Activated T-cell treated with anti-CD3 and anti-CD28 coated beads, Interleukin-2, amount 50 U/mL, for 72 hours (primary cell): ENCODE measurements at regions not wholly inside any gene's neighbourhood (a gene's known extent, or its start where the extent isn't known, plus 50 kb on each side); places are given as distances from the start of the nearest gene placed in this dataset.

ENCODE experiments used
- ATAC-seq, 2 donors: fragments of 150-1000 bp; cut with Tn5 transposase; replicated peaks in 1 of 2; 2 replicates each; pipeline ENCODE4 v1.10.0; 2021; ENCODE audit warnings: moderate library complexity in 2 of 2, mild to moderate bottlenecking in 1 of 2
- DNase-seq, 2 donors: peaks; one replicate each; pipeline ENCODE4 v3.0.0; 2021 to 2022; ENCODE audit warnings: mixed read lengths in 1 of 2
- H3K27ac Mint-ChIP-seq: one replicate; pipeline ENCODE4 v1.8.0; 2022; ENCODE audit warnings: mild to moderate bottlenecking, moderate library complexity, mixed read lengths
- H3K27me3 Mint-ChIP-seq: one replicate; pipeline ENCODE4 v1.8.0; 2022; ENCODE audit warnings: low read depth, mixed read lengths
- H3K36me3 Mint-ChIP-seq, 2 donors: one replicate each; pipeline ENCODE4 v1.8.0; 2022; ENCODE audit warnings: mixed read lengths in 2 of 2, mild to moderate bottlenecking in 1 of 2; ENCODE audit not compliant: insufficient read depth in 2 of 2
- H3K4me1 Mint-ChIP-seq: one replicate; pipeline ENCODE4 v1.8.0; 2022; ENCODE audit warnings: low read depth, mixed read lengths
- H3K4me3 Mint-ChIP-seq, 2 donors: one replicate each; pipeline ENCODE4 v1.8.0; 2022; ENCODE audit warnings: mild to moderate bottlenecking in 2 of 2, mixed read lengths in 2 of 2, moderate library complexity in 2 of 2
- H3K9me3 Mint-ChIP-seq, 2 donors: one replicate each; pipeline ENCODE4 v1.8.0; 2022; ENCODE audit warnings: mixed read lengths in 2 of 2

GRCh38 chr13:109682534-109683244, 103.7 kb downstream of the IRS2 start:
- Mint-ChIP-seq H3K36me3 (no peaks in the 10 kb centered on the region), H3K27me3 (peaks cover 20% of the 10 kb centered on the region), H3K4me3 (no peak overlapping the region), H3K9me3 (no peaks in the 10 kb centered on the region), H3K4me1 (no peaks in the 10 kb centered on the region), H3K27ac (no peak overlapping the region)
- no peak for ATAC-seq
- no peak for DNase-seq

DNA sequence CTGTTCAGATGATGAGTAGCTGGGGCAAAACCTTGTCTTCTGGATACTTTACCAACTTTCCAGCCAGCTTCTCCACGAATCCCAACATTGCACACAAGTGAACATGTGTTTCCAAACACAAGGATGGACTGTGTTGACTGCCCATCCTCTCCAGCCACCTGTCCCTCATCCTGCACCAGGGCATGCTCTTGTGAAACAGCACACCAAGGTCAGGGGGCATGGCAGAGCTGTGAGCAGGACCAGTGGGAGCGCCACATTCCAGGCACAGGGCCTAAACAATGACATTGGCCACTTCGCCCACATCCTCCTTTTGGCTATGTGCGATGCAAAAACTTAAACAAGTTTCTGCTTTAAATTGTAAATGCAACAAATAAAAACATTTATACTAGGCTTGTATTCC, 105.5 kb downstream of the IRS2 start:
- ATAC-seq (no peak), DNase-seq (no peak)
- Mint-ChIP-seq H3K36me3 (no peaks in the 10 kb centered on the region), H3K27me3 (peaks cover 21% of the 10 kb centered on the region), H3K4me1 (no peaks in the 10 kb centered on the region), H3K9me3 (no peaks in the 10 kb centered on the region), H3K4me3 (no peak overlapping the region), H3K27ac (no peak overlapping the region)

DNA sequence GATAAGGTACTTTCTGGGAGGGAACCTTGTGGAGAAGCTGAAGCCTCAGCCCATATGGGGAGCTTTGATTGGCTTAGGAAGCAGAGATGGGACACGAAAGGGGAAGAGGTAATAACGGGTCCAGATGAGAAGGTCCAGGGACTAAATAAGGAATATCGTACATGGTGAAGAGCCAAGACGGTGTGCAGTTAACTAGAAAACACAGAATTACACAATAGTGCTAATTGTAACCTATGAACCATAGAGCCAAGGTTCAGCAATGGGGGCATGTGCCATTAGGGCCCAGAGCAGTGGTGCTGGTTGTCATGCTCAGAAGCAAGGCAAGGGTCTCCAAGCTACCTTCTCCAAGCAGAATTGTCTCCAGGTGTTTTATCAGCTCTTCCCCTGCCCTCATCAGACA, 106.1 kb downstream of the IRS2 start:
- Mint-ChIP-seq H3K27me3 (peaks cover 27% of the 10 kb centered on the region), H3K36me3 (no peaks in the 10 kb centered on the region), H3K4me3 (no peak overlapping the region), H3K27ac (no peak overlapping the region), H3K9me3 (no peaks in the 10 kb centered on the region), H3K4me1 (no peaks in the 10 kb centered on the region)
- ATAC-seq (no peak), DNase-seq (no peak)

- no peak overlapping the region for H3K4me3 Mint-ChIP-seq
- H3K27me3 Mint-ChIP-seq = peaks cover 28% of the 10 kb centered on the region
- H3K4me1 Mint-ChIP-seq = no peaks in the 10 kb centered on the region
- H3K36me3 Mint-ChIP-seq = no peaks in the 10 kb centered on the region
- H3K9me3 Mint-ChIP-seq = peaks cover 0 to 6% of the 10 kb centered on the region in 2 donors
- no peak overlapping the region for H3K27ac Mint-ChIP-seq
- no peak for DNase-seq
- ATAC-seq = no peak
These were observed 107.9 kb downstream of the IRS2 start for GRCh38 chr13:109678459-109678858.

- Mint-ChIP-seq H3K36me3 (no peaks in the 10 kb centered on the region), H3K9me3 (peaks cover 0 to 6% of the 10 kb centered on the region in 2 donors), H3K27ac (no peak overlapping the region), H3K27me3 (peaks cover 17% of the 10 kb centered on the region), H3K4me1 (no peaks in the 10 kb centered on the region), H3K4me3 (no peak overlapping the region)
- no peak for DNase-seq
- ATAC-seq = no peak
These were observed 109.2 kb downstream of the IRS2 start for GRCh38 chr13:109677206-109677605.

DNA sequence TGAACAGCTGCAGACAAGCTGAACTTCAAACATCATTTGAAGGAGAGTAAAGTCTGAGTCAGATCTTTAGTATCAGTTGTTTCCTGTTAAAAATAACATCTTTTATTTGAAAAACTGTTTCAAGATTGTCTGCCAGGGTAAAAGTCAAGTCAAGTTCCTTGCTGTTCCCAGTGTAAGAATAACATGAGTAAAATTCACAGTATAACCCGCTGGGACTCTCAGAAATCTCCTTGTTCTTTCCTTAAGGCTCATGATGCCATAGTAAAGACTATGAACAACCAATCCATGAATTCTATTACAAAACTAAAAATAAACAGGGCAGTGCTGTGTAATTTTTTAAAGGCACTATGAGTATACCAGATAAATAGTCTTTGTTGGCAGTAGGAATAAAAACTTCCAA, 112.9 kb downstream of the IRS2 start:
- Mint-ChIP-seq H3K4me3 (no peak overlapping the region), H3K4me1 (no peaks in the 10 kb centered on the region), H3K27ac (no peak overlapping the region), H3K9me3 (peaks cover 0 to 6% of the 10 kb centered on the region in 2 donors), H3K27me3 (peaks cover 17% of the 10 kb centered on the region), H3K36me3 (no peaks in the 10 kb centered on the region)
- ATAC-seq (no peak), DNase-seq (no peak)

- Mint-ChIP-seq H3K9me3 (peaks cover 0 to 6% of the 10 kb centered on the region in 2 donors), H3K4me1 (no peaks in the 10 kb centered on the region), H3K36me3 (no peaks in the 10 kb centered on the region), H3K27ac (no peak overlapping the region), H3K27me3 (peaks cover 12% of the 10 kb centered on the region), H3K4me3 (no peak overlapping the region)
- DNase-seq = no peak
- no peak for ATAC-seq
These were observed 113.8 kb downstream of the IRS2 start for GRCh38 chr13:109672545-109672944.

DNA sequence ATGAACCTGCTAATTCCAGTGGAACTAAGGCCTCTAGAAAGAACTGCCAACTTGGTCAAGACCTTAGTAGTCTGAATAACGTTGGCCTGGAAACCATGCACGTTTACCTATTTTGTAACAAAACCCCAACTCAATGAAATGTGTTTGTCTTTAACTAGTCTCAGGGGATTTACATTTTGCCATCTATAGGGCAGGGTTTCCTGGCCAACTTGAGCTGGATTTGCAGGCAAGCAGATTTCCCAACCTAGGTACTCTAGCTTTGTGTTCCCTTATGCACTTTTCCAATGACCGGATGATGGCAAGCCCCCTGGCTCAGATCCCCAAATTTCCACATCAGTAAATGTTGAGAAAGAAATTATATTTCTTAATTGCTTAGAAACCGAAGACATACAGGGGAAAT, 114.5 kb downstream of the IRS2 start:
- no peaks in the 10 kb centered on the region for H3K36me3 Mint-ChIP-seq
- H3K9me3 Mint-ChIP-seq = peaks cover 0 to 6% of the 10 kb centered on the region in 2 donors
- peaks cover 12% of the 10 kb centered on the region for H3K27me3 Mint-ChIP-seq
- no peak overlapping the region for H3K4me3 Mint-ChIP-seq
- no peaks in the 10 kb centered on the region for H3K4me1 Mint-ChIP-seq
- ATAC-seq (no peak), DNase-seq (no peak)
- no peak overlapping the region for H3K27ac Mint-ChIP-seq

GRCh38 chr13:109670776-109671175, 115.6 kb downstream of the IRS2 start:
- H3K27me3 Mint-ChIP-seq = peaks cover 10% of the 10 kb centered on the region
- peaks cover 0 to 6% of the 10 kb centered on the region in 2 donors for H3K9me3 Mint-ChIP-seq
- H3K4me1 Mint-ChIP-seq = no peaks in the 10 kb centered on the region
- no peak for ATAC-seq
- H3K36me3 Mint-ChIP-seq = no peaks in the 10 kb centered on the region
- no peak overlapping the region for H3K4me3 Mint-ChIP-seq
- DNase-seq = no peak
- H3K27ac Mint-ChIP-seq = no peak overlapping the region

DNA sequence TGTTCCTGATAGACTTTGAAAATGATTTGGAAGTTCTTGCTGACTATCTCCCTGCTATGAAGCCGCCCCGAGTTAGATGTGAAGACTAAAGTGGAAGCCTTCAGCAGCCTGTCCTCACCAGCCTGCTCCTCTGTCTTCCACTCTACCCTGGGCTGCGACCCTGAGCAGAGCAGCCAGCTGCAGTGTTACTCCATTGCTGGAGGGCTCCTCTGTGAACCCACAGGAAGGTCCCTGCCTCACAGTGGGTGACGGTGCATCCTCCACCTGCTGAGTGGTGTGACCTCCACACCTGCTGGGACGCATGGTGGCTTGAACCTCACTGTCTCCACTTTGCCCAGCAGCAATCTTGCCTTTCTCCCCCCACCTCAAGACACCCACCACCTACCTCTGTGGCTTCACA, 116.4 kb downstream of the IRS2 start:
- ATAC-seq (no peak), DNase-seq (no peak)
- Mint-ChIP-seq H3K4me1 (no peaks in the 10 kb centered on the region), H3K36me3 (no peaks in the 10 kb centered on the region), H3K9me3 (peaks cover 0 to 3% of the 10 kb centered on the region in 2 donors), H3K27me3 (peaks cover 2% of the 10 kb centered on the region), H3K4me3 (no peak overlapping the region), H3K27ac (no peak overlapping the region)

DNA sequence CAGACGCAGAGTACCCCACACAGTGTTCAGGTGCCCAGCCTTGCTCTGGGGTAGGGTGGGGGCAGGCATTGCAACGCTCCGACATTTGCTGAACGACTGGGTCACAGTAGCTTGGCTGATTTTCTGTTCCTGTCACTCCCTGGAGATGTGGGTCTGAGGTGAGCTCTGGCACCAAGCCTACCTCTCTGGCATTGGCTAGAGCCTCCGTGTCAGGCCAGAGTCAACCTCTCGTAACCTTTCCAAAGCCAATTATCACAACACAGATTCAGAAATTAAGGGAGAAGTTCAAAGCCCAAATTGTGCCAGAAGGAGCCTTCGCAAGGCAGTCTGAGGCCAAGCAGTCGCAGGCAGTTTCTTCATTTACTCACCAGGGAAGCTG, 117.2 kb downstream of the IRS2 start:
- ATAC-seq = no peak

DNA sequence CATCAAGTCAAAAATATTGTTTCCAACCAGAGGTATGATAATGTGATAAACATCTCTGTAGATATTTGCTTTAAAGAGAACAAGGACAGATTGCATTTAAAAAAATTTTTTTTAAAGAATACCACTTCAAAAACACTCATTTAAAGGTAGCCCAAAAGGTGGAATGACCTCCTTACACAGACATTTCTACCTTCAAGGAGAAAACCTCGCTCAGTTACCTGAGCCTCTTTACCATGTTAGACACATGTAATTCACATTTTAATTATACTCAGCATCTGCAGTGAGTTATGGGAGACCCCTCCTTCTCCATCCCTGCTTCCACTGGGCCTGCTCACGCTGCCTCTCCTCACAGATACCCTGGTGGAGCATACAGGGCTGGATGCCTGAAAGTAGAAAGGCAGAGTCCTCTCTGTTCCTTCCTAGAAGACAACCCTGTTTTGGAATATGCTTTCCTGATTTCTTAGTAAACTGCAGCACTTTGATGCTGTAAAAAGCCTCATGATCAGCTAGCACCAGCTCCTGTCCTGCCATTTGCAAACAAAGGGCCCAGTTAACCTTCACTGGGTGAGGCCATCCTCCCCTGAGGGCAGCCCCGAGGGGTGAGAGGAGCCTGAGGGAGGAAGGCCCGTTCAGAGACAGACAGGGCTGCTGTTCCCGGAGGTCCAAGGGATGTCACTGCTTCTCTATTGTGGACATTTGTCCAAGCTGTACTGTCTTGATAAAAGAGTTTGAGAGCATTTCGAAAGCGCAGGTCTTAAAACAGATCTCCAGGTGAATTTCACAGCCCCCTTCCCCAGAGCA, 117.8 kb downstream of the IRS2 start:
- Mint-ChIP-seq H3K9me3 (no peaks in the 10 kb centered on the region), H3K4me1 (no peaks in the 10 kb centered on the region), H3K27me3 (no peaks in the 10 kb centered on the region), H3K36me3 (no peaks in the 10 kb centered on the region), H3K27ac (no peak overlapping the region), H3K4me3 (no peak overlapping the region)
- DNase-seq = no peak
- no peak for ATAC-seq

More for the DNA sequence above, 117.2 kb downstream of the IRS2 start:
- no peak for DNase-seq
- no peaks in the 10 kb centered on the region for H3K36me3 Mint-ChIP-seq
- no peak overlapping the region for H3K4me3 Mint-ChIP-seq
- no peak overlapping the region for H3K27ac Mint-ChIP-seq
- peaks cover 0 to 2% of the 10 kb centered on the region in 2 donors for H3K9me3 Mint-ChIP-seq
- no peaks in the 10 kb centered on the region for H3K4me1 Mint-ChIP-seq
- H3K27me3 Mint-ChIP-seq = no peaks in the 10 kb centered on the region

GRCh38 chr13:109667807-109668291, 118.5 kb downstream of the IRS2 start:
- Mint-ChIP-seq H3K27me3 (no peaks in the 10 kb centered on the region), H3K27ac (no peak overlapping the region), H3K9me3 (no peaks in the 10 kb centered on the region), H3K36me3 (no peaks in the 10 kb centered on the region), H3K4me1 (no peaks in the 10 kb centered on the region), H3K4me3 (no peak overlapping the region)
- DNase-seq (no peak), ATAC-seq (no peak)
